H1 (cell line): ENCODE measurements at regions not wholly inside any gene's neighbourhood (a gene's known extent, or its start where the extent isn't known, plus 50 kb on each side); places are given as distances from the start of the nearest gene placed in this dataset.

ENCODE experiments used
- CTCF ChIP-seq, 3 experiments: IDR thresholded peaks; 1 replicate in 2 of 3; 2 replicates in 1 of 3; pipeline versions ENCODE4 v1.5.1 to v1.6.1; 2011; ENCODE audit warnings: low read length in 3 of 3, mild to moderate bottlenecking in 3 of 3, inconsistent platforms in 2 of 3, low read depth in 1 of 3, moderate library complexity in 1 of 3; ENCODE audit not compliant: insufficient read depth in 1 of 3; ENCODE audit errors: control extremely low read depth in 1 of 3
- KDM5A ChIP-seq: fragments of 200-600 bp; IDR thresholded peaks from 2 replicates; pipeline ENCODE4 v1.7.1; 2012; ENCODE audit warnings: mild to moderate bottlenecking, low read length, inconsistent platforms, mixed read lengths
- POLR2AphosphoS5 ChIP-seq: IDR thresholded peaks from 2 replicates; pipeline ENCODE4 v1.6.1; 2011; ENCODE audit warnings: low read depth, low read length
- RAD21 ChIP-seq, 2 experiments: IDR thresholded peaks in 1 of 2; conservative IDR thresholded peaks in 1 of 2; 2 replicates each; pipeline ENCODE4 v1.6.1; 2011; ENCODE audit warnings: low read depth in 2 of 2, low read length in 2 of 2, improper control_type of control experiment in 1 of 2, inconsistent platforms in 1 of 2, mild to moderate bottlenecking in 1 of 2, moderate library complexity in 1 of 2
- RFX5 ChIP-seq: IDR thresholded peaks from 2 replicates; pipeline ENCODE4 v1.6.1; 2011; ENCODE audit warnings: low read depth, low read length, improper control_type of control experiment, borderline replicate concordance

- TF ChIP-seq CTCF (IDR thresholded peaks at IDR 0.05; ENCODE audit: control extremely low read depth in 1 of 3, insufficient read depth in 1 of 3, low read depth in 1 of 3, low read length in 3 of 3) (no peak), RAD21 (IDR thresholded peaks at IDR 0.05 in 1 of 2, conservative IDR thresholded peaks at IDR 0.05 in 1 of 2; ENCODE audit: low read depth in 2 of 2, low read length in 2 of 2) (no peak), POLR2AphosphoS5 (no peak), KDM5A (no peak), RFX5 (no peak)
Measured at GRCh38 chr2:129775952-129776653, 203.4 kb upstream of the RAB6C start.
